ENCODE measurements at regions not wholly inside any gene's neighbourhood (a gene's known extent, or its start where the extent isn't known, plus 50 kb on each side); places are given as distances from the start of the nearest gene placed in this dataset.
"Not testable (repeated sequence)": the region's sequence is repeated elsewhere in the genome, so short reads cannot be mapped to it uniquely, and the experiment has no call there.

DNA sequence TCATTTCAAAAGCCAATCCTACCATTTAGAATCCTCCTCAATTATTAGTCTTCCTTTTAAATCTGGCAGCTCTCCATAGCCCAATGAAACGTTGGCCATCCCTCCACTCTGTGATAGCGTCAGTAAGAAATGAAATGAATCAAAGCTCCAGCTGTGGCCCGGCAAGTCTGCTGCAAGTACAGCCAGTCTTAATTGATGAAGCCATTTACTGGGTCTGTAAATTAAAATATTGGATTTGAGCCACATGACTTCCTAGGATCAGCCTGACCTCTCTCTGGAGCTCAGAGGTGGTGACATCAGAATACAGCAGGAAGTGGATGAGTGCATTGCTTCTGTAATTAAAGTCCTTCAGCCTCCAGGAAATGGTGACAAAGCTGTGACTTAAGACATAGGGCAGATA lies 347.0 kb upstream of the LMCD1 start:
- Mint-ChIP-seq H3K4me3 (no peak overlapping the region), H3K9me3 (no peaks in the 10 kb centered on the region), H3K4me1 (no peaks in the 10 kb centered on the region), H3K36me3 (no peaks in the 10 kb centered on the region), H3K27ac (no peak overlapping the region), H3K27me3 (no peaks in the 10 kb centered on the region)
- no peak for DNase-seq
- CTCF ChIA-PET: no interaction called here

GRCh38 chr3:8156138-8156537 lies 345.5 kb upstream of the LMCD1 start:
- DNase-seq: no peak
- Mint-ChIP-seq H3K4me1 (no peaks in the 10 kb centered on the region), H3K36me3 (no peaks in the 10 kb centered on the region), H3K27me3 (no peaks in the 10 kb centered on the region), H3K4me3 (no peak overlapping the region), H3K9me3 (no peaks in the 10 kb centered on the region), H3K27ac (no peak overlapping the region)
- CTCF ChIA-PET: no interaction called here

- no peaks in the 10 kb centered on the region for H3K9me3 Mint-ChIP-seq
- no peak for DNase-seq
- H3K36me3 Mint-ChIP-seq: no peaks in the 10 kb centered on the region
- H3K4me1 Mint-ChIP-seq: no peaks in the 10 kb centered on the region
- H3K27ac Mint-ChIP-seq: no peak overlapping the region
- CTCF ChIA-PET: no interaction called here
- H3K27me3 Mint-ChIP-seq: peaks cover 2% of the 10 kb centered on the region
- no peak overlapping the region for H3K4me3 Mint-ChIP-seq
Observed at GRCh38 chr3:8156831-8157230, 344.8 kb upstream of the LMCD1 start.

DNA sequence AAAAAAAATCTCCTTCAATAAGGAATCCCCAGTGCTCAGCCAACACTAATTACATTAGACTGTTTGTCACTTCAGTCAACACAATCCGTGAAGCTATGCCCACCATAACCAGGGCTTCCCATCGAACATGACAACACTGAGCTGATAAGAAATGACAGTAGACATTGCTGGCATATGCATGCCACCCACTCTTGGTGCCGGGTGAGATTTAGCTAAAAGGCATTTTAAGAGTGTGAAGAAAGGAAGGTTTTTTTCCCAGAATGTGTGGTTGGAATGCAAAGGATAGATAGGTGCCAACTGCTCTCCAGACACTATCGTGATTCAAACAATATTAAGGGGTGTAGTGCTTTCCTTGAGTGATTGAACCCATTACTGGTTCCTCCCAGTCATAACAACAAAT lies 344.0 kb upstream of the LMCD1 start:
- Mint-ChIP-seq H3K27me3 (peaks cover 4% of the 10 kb centered on the region), H3K36me3 (no peaks in the 10 kb centered on the region), H3K4me1 (no peaks in the 10 kb centered on the region), H3K4me3 (no peak overlapping the region), H3K9me3 (no peaks in the 10 kb centered on the region), H3K27ac (no peak overlapping the region)
- CTCF ChIA-PET: no interaction called here
- DNase-seq: no peak

DNA sequence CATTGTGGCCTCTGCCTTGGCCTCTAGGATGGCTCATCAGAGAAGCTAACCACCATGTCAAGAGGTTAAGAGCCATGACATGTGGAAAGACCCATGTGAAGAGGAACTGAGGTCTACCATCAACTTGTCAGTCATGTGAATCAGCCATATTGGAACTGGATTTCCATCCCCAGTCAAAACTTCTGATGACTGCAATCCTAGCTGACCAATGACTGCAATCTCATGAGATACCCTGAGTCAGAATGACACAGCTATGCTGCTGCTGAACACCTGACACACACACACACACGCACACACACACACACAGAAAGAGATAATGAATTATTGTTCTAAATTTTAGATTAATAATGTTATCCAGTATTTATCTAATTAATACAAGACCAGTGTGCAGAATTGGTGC lies 337.5 kb upstream of the LMCD1 start:
- Mint-ChIP-seq H3K36me3 (no peaks in the 10 kb centered on the region), H3K9me3 (peaks cover 3% of the 10 kb centered on the region)
- CTCF ChIA-PET: no interaction called here

DNA sequence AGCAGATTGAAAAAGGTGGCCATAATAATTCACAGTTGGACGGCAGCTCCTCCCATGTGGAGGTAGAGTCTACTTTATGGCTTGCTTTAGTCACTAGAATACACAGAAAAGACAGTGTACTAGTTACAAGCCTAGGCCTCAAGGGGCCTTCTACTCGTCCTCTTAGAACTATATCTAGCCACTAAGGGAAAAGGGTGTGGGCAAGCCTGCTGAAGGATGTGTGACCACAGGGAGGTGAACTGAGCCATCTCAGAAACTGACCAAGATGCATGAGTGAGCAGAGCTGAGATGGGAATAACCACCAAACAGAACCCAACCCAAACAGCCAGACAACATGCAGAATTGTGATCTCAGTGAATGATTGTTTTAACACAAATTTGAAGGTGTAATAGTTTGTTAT lies 335.6 kb upstream of the LMCD1 start:
- CTCF ChIA-PET: no interaction called here
- peaks cover 4% of the 10 kb centered on the region for H3K27me3 Mint-ChIP-seq
- peaks cover 3% of the 10 kb centered on the region for H3K9me3 Mint-ChIP-seq
- no peak for DNase-seq
- no peaks in the 10 kb centered on the region for H3K4me1 Mint-ChIP-seq
- H3K27ac Mint-ChIP-seq: no peak overlapping the region
- H3K4me3 Mint-ChIP-seq: no peak overlapping the region
- H3K36me3 Mint-ChIP-seq: no peaks in the 10 kb centered on the region

More for the DNA sequence above, 337.5 kb upstream of the LMCD1 start:
- H3K27me3 Mint-ChIP-seq: peaks cover 4% of the 10 kb centered on the region
- H3K27ac Mint-ChIP-seq: no peak overlapping the region
- H3K4me3 Mint-ChIP-seq: no peak overlapping the region
- H3K4me1 Mint-ChIP-seq: no peaks in the 10 kb centered on the region
- DNase-seq: no peak

- CTCF ChIA-PET: interaction anchor here (0.6 kb wide), 1 partner anchor 469 kb away, joined by 3 read pairs; no protein-coding TSS in a partner anchor
- no peaks in the 10 kb centered on the region for H3K4me1 Mint-ChIP-seq
- no peak overlapping the region for H3K4me3 Mint-ChIP-seq
Observed at GRCh38 chr3:8170971-8171508, 330.6 kb upstream of the LMCD1 start.

DNA sequence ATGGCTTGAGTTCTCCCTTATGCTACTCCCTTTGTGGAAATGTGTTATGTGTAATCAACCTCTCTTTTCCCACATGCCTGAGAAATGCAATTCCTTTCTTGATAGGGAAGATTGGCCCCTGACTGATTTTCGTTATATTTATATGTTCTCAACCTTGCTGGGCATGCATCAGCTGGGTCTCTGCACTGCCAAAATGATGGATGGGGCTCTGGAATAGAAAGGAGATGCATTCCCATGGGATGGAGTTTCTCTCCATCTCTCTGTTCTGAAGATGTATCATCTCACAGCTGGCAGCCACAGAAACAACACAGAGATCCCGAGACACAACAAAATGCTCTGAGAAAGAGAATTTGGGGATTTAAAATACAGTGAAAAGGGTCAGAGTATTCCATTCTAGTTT lies 327.7 kb upstream of the LMCD1 start:
- no peaks in the 10 kb centered on the region for H3K4me1 Mint-ChIP-seq
- H3K27ac Mint-ChIP-seq: no peak overlapping the region
- H3K9me3 Mint-ChIP-seq: no peaks in the 10 kb centered on the region
- H3K27me3 Mint-ChIP-seq: no peaks in the 10 kb centered on the region
- CTCF ChIA-PET: no interaction called here
- no peak overlapping the region for H3K4me3 Mint-ChIP-seq
- H3K36me3 Mint-ChIP-seq: no peaks in the 10 kb centered on the region
- DNase-seq: no peak

More at GRCh38 chr3:8170971-8171508, 330.6 kb upstream of the LMCD1 start:
- peaks cover 3% of the 10 kb centered on the region for H3K9me3 Mint-ChIP-seq
- no peak for DNase-seq
- H3K27ac Mint-ChIP-seq: no peak overlapping the region
- no peaks in the 10 kb centered on the region for H3K36me3 Mint-ChIP-seq
- no peaks in the 10 kb centered on the region for H3K27me3 Mint-ChIP-seq

DNA sequence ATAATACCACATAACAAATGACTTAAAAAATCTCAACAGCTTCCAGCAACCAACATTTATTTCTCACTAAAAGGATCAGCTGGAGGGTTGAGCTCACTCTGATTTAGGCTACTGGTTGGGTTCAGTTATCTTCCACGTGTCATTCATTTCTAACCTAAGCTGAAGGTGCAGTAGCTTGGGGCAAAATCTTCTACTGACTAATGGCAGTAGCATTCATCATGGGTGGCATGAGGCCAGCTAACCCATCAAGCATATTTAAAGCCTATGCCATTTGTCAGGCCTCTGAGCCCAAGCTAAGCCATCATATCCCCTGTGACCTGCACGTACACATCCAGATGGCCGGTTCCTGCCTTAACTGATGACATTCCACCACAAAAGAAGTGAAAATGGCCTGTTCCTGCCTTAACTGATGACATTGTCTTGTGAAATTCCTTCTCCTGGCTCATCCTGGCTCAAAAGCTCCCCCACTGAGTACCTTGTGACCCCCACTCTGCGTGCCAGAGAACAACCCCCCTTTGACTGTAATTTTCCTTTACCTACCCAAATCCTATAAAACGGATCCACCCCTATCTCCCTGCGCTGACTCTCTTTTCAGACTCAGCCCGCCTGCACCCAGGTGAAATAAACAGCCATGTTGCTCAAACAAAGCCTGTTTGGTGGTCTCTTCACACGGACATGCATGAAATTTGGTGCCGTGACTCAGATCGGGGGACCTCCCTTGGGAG lies 324.7 kb upstream of the LMCD1 start:
- not testable (repeated sequence) for H3K4me1 Mint-ChIP-seq, H3K27me3 Mint-ChIP-seq, DNase-seq

GRCh38 chr3:8178516-8178915 lies 323.1 kb upstream of the LMCD1 start:
- H3K27ac Mint-ChIP-seq, DNase-seq, CTCF ChIA-PET, H3K9me3 Mint-ChIP-seq, H3K4me3 Mint-ChIP-seq, H3K4me1 Mint-ChIP-seq, H3K27me3 Mint-ChIP-seq, H3K36me3 Mint-ChIP-seq: not testable (repeated sequence)

More for the DNA sequence above, 324.7 kb upstream of the LMCD1 start:
- CTCF ChIA-PET: interaction anchor here (0.6 kb wide), 1 partner anchor 64 kb away, joined by 3 read pairs; no protein-coding TSS in a partner anchor
- H3K9me3 Mint-ChIP-seq, H3K36me3 Mint-ChIP-seq, H3K4me3 Mint-ChIP-seq, H3K27ac Mint-ChIP-seq: not testable (repeated sequence)

GRCh38 chr3:8182904-8183303 lies 318.7 kb upstream of the LMCD1 start:
- no peaks in the 10 kb centered on the region for H3K27me3 Mint-ChIP-seq
- CTCF ChIA-PET: no interaction called here
- H3K4me1 Mint-ChIP-seq: no peaks in the 10 kb centered on the region
- DNase-seq: no peak
- no peak overlapping the region for H3K4me3 Mint-ChIP-seq
- no peaks in the 10 kb centered on the region for H3K36me3 Mint-ChIP-seq
- no peaks in the 10 kb centered on the region for H3K9me3 Mint-ChIP-seq
- H3K27ac Mint-ChIP-seq: no peak overlapping the region

DNA sequence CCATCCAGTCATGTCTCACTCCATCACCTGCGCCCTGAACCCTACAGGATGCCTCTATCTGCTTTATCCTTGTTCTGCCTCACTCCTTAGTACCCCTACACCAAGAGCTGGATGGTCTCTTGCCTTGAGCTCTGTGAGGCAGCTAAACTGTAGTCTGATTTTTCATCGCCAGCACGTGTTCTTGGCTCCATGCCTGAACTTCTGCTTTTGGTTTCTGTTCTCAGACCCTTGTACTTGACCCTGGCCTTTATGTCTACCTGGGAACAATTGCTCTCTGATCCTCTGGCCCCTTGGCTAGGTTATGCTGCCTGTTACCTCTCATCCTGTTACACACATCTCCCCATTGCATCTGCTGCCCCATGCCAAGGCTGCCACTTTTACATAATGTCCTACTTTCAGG lies 318.0 kb upstream of the LMCD1 start:
- Mint-ChIP-seq H3K9me3 (no peaks in the 10 kb centered on the region), H3K27me3 (no peaks in the 10 kb centered on the region), H3K4me3 (no peak overlapping the region), H3K36me3 (no peaks in the 10 kb centered on the region), H3K4me1 (no peaks in the 10 kb centered on the region), H3K27ac (no peak overlapping the region)
- CTCF ChIA-PET: no interaction called here
- no peak for DNase-seq

- Mint-ChIP-seq H3K4me3 (no peak overlapping the region), H3K9me3 (no peaks in the 10 kb centered on the region), H3K36me3 (no peaks in the 10 kb centered on the region), H3K27me3 (peaks cover 1% of the 10 kb centered on the region), H3K27ac (no peak overlapping the region), H3K4me1 (no peaks in the 10 kb centered on the region)
- CTCF ChIA-PET: no interaction called here
- no peak for DNase-seq
Observed at GRCh38 chr3:8186213-8186612, 315.4 kb upstream of the LMCD1 start.

GRCh38 chr3:8187996-8188395 lies 313.6 kb upstream of the LMCD1 start:
- no peak overlapping the region for H3K4me3 Mint-ChIP-seq
- no peaks in the 10 kb centered on the region for H3K36me3 Mint-ChIP-seq
- H3K9me3 Mint-ChIP-seq: no peaks in the 10 kb centered on the region
- H3K4me1 Mint-ChIP-seq: no peaks in the 10 kb centered on the region
- CTCF ChIA-PET: no interaction called here
- no peak for DNase-seq
- H3K27ac Mint-ChIP-seq: no peak overlapping the region
- H3K27me3 Mint-ChIP-seq: peaks cover 6% of the 10 kb centered on the region

DNA sequence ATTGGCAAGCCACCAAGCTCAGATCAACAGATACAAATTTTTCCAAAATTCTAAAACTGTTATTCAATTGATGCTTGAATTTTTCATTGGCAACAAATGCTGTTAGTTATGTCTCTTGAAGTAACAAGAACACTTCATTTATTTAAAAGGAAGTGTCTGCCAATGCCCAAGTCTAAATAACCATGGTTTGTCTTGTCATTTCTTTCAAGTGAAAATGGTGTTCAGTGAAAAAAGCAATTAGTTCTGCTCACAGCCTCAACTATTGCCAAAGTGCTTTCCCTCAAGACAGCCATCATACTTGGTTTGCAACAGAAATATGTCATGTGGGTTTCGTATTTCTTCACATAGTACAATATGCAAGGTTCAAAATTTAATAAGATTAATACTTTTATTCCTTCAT lies 312.6 kb upstream of the LMCD1 start:
- CTCF ChIA-PET: no interaction called here
- DNase-seq: no peak
- H3K9me3 Mint-ChIP-seq: no peaks in the 10 kb centered on the region
- no peak overlapping the region for H3K4me3 Mint-ChIP-seq
- no peak overlapping the region for H3K27ac Mint-ChIP-seq
- peaks cover 6% of the 10 kb centered on the region for H3K27me3 Mint-ChIP-seq
- no peaks in the 10 kb centered on the region for H3K36me3 Mint-ChIP-seq
- no peaks in the 10 kb centered on the region for H3K4me1 Mint-ChIP-seq

Measured in activated naive CD4-positive, alpha-beta T cell treated with anti-CD3 and anti-CD28 coated beads, Interleukin-2, amount 10 ng/mL, durations not matched to agents 7 days and 5 days (primary cell).